ENCODE measurements at regions not wholly inside any gene's neighbourhood (a gene's known extent, or its start where the extent isn't known, plus 50 kb on each side); places are given as distances from the start of the nearest gene placed in this dataset.

GRCh38 chr2:42932271-42933151 is 140.1 kb upstream of the HAAO start:
- Histone ChIP-seq H3K23ac (ENCODE audit: low read depth, low read length, poor library complexity) (no peak overlapping the region), H3K4me3 (ENCODE audit: low read length in 2 of 2) (no peak overlapping the region), H3K14ac (ENCODE audit: low read length) (no peak overlapping the region), H3K36me3 (replicated peaks in 1 of 2; ENCODE audit: control insufficient read depth in 2 of 2, insufficient read depth in 2 of 2, low read length in 2 of 2) (no peaks in the 10 kb centered on the region), H3K79me1 (ENCODE audit: low read depth, low read length) (no peaks in the 10 kb centered on the region), H3K4me1 (ENCODE audit: control insufficient read depth in 2 of 2, insufficient read depth in 1 of 2, low read depth in 1 of 2, low read length in 2 of 2) (peaks cover 40 to 41% of the 10 kb centered on the region in 2 donors), H2BK5ac (ENCODE audit: low read length) (no peak overlapping the region), H4K8ac (ENCODE audit: low read depth, low read length) (no peak overlapping the region), H3K9ac (ENCODE audit: low read depth, low read length, poor library complexity) (no peak overlapping the region), H4K91ac (ENCODE audit: low read depth, low read length, poor library complexity) (no peak overlapping the region), H3K4ac (ENCODE audit: low read length) (no peak overlapping the region), H3K18ac (ENCODE audit: low read length) (peak overlapping the region; percentile 38), H2BK15ac (ENCODE audit: low read length) (no peak overlapping the region), H3K27me3 (ENCODE audit: control insufficient read depth in 3 of 3, insufficient read depth in 3 of 3, low read depth in 1 of 3, low read length in 3 of 3) (peaks cover 0 to 2% (median 0%) of the 10 kb centered on the region in 3 experiments), H3K4me2 (ENCODE audit: insufficient read depth, low read length, poor library complexity, severe bottlenecking) (no peak overlapping the region), H3K27ac (replicated peaks; ENCODE audit: low read length) (no peak overlapping the region), H3K9me3 (replicated peaks in 1 of 2; ENCODE audit: control insufficient read depth in 2 of 2, insufficient read depth in 1 of 2, low read depth in 1 of 2, low read length in 2 of 2) (no peaks in the 10 kb centered on the region), H2AFZ (ENCODE audit: low read length) (peak overlapping the region; percentile 35), H2BK12ac (ENCODE audit: low read length) (no peak overlapping the region), H2BK120ac (ENCODE audit: low read depth, low read length) (peak overlapping the region; percentile 4), H2AK5ac (ENCODE audit: low read depth, low read length) (peak overlapping the region; percentile 34)
- no CpG with 5 or more reads among the region's 13 CpGs for WGBS, 2 donors (ENCODE audit: extremely low coverage in 2 of 2, insufficient read length in 2 of 2, insufficient replicate concordance in 1 of 2)
- DNase-seq (ENCODE audit: low spot score): no peak

- Histone ChIP-seq H2BK5ac (ENCODE audit: low read length) (no peak overlapping the region), H2BK15ac (ENCODE audit: low read length) (peak overlapping the region; percentile 1), H3K4me1 (ENCODE audit: control insufficient read depth in 2 of 2, insufficient read depth in 1 of 2, low read depth in 1 of 2, low read length in 2 of 2) (peaks cover 44 to 47% of the 10 kb centered on the region in 2 donors), H3K27me3 (ENCODE audit: control insufficient read depth in 3 of 3, insufficient read depth in 3 of 3, low read depth in 1 of 3, low read length in 3 of 3) (peaks cover 0 to 2% (median 0%) of the 10 kb centered on the region in 3 experiments), H3K23ac (ENCODE audit: low read depth, low read length, poor library complexity) (no peak overlapping the region), H4K91ac (ENCODE audit: low read depth, low read length, poor library complexity) (no peak overlapping the region), H2BK12ac (ENCODE audit: low read length) (peak overlapping the region; percentile 44), H3K14ac (ENCODE audit: low read length) (no peak overlapping the region), H3K4me3 (ENCODE audit: low read length in 2 of 2) (no peak overlapping the region), H2BK120ac (ENCODE audit: low read depth, low read length) (peak overlapping the region; percentile 4), H4K8ac (ENCODE audit: low read depth, low read length) (no peak overlapping the region), H3K79me1 (ENCODE audit: low read depth, low read length) (no peaks in the 10 kb centered on the region), H3K36me3 (replicated peaks in 1 of 2; ENCODE audit: control insufficient read depth in 2 of 2, insufficient read depth in 2 of 2, low read length in 2 of 2) (no peaks in the 10 kb centered on the region), H2AK5ac (ENCODE audit: low read depth, low read length) (peak overlapping the region; percentile 34), H3K4ac (ENCODE audit: low read length) (no peak overlapping the region), H3K9me3 (replicated peaks in 1 of 2; ENCODE audit: control insufficient read depth in 2 of 2, insufficient read depth in 1 of 2, low read depth in 1 of 2, low read length in 2 of 2) (no peaks in the 10 kb centered on the region), H3K18ac (ENCODE audit: low read length) (peak overlapping the region; percentile 76), H2AFZ (ENCODE audit: low read length) (peak overlapping the region; percentile 35), H3K9ac (ENCODE audit: low read depth, low read length, poor library complexity) (no peak overlapping the region), H3K27ac (replicated peaks; ENCODE audit: low read length) (no peak overlapping the region), H3K4me2 (ENCODE audit: insufficient read depth, low read length, poor library complexity, severe bottlenecking) (no peak overlapping the region)
- DNase-seq (ENCODE audit: low spot score): no peak
- WGBS, 2 donors (ENCODE audit: extremely low coverage in 2 of 2, insufficient read length in 2 of 2, insufficient replicate concordance in 1 of 2): no CpG with 5 or more reads among the region's 3 CpGs
Observed at GRCh38 chr2:42931818-42932195, 139.4 kb upstream of the HAAO start.

GRCh38 chr2:42931146-42931817 is 138.9 kb upstream of the HAAO start:
- Histone ChIP-seq H2BK120ac (ENCODE audit: low read depth, low read length) (peak overlapping the region; percentile 4), H3K4ac (ENCODE audit: low read length) (no peak overlapping the region), H2BK15ac (ENCODE audit: low read length) (peak overlapping the region; percentile 1), H3K14ac (ENCODE audit: low read length) (no peak overlapping the region), H3K27me3 (ENCODE audit: control insufficient read depth in 3 of 3, insufficient read depth in 3 of 3, low read depth in 1 of 3, low read length in 3 of 3) (no peaks in the 10 kb centered on the region), H3K4me3 (ENCODE audit: low read length in 2 of 2) (no peak overlapping the region), H3K4me2 (ENCODE audit: insufficient read depth, low read length, poor library complexity, severe bottlenecking) (no peak overlapping the region), H3K9ac (ENCODE audit: low read depth, low read length, poor library complexity) (peak overlapping the region; percentile 34), H3K79me1 (ENCODE audit: low read depth, low read length) (no peaks in the 10 kb centered on the region), H2BK12ac (ENCODE audit: low read length) (peak overlapping the region; percentile 44), H2BK5ac (ENCODE audit: low read length) (no peak overlapping the region), H3K27ac (replicated peaks; ENCODE audit: low read length) (no peak overlapping the region), H2AFZ (ENCODE audit: low read length) (peak overlapping the region; percentile 35), H3K18ac (ENCODE audit: low read length) (peak overlapping the region; percentile 76), H2AK5ac (ENCODE audit: low read depth, low read length) (peak overlapping the region; percentile 9), H3K23ac (ENCODE audit: low read depth, low read length, poor library complexity) (no peak overlapping the region), H4K91ac (ENCODE audit: low read depth, low read length, poor library complexity) (no peak overlapping the region), H3K9me3 (replicated peaks in 1 of 2; ENCODE audit: control insufficient read depth in 2 of 2, insufficient read depth in 1 of 2, low read depth in 1 of 2, low read length in 2 of 2) (no peaks in the 10 kb centered on the region), H4K8ac (ENCODE audit: low read depth, low read length) (no peak overlapping the region), H3K36me3 (replicated peaks in 1 of 2; ENCODE audit: control insufficient read depth in 2 of 2, insufficient read depth in 2 of 2, low read length in 2 of 2) (no peaks in the 10 kb centered on the region), H3K4me1 (ENCODE audit: control insufficient read depth in 2 of 2, insufficient read depth in 1 of 2, low read depth in 1 of 2, low read length in 2 of 2) (peaks cover 45 to 49% of the 10 kb centered on the region in 2 donors)
- no peak for DNase-seq (ENCODE audit: low spot score)
- no CpG with 5 or more reads among the region's 8 CpGs for WGBS, 2 donors (ENCODE audit: extremely low coverage in 2 of 2, insufficient read length in 2 of 2, insufficient replicate concordance in 1 of 2)

DNA sequence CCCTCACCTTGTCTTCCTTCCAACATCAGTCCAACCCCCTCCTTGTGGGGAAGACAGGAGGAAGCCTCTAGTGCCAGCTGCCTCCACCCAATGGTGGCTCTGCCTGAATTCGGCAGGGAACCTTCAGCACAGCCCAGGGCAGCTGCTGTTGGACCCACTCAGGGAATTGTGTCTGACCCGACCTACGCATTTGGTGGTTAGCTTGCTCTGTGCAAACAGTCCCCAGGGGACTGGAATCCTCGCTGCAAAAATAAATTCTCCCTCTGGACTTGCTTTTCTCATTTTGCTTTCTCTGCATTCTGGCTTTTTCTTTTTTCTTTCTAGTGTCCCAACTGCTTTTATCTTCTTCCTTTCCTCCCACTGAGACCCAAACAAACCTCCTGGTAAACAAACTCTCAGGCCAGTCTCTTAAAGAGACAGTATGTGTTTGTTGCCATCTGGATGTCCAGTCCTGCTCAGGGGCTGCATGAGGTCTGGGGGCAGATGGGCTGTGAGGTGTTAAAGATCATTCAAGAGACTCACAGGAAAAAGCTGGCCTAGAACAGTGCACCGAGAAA is 137.7 kb upstream of the HAAO start:
- Histone ChIP-seq H3K4me2 (ENCODE audit: insufficient read depth, low read length, poor library complexity, severe bottlenecking) (no peak overlapping the region), H3K18ac (ENCODE audit: low read length) (no peak overlapping the region), H4K8ac (ENCODE audit: low read depth, low read length) (no peak overlapping the region), H2AK5ac (ENCODE audit: low read depth, low read length) (no peak overlapping the region), H3K27ac (replicated peaks; ENCODE audit: low read length) (no peak overlapping the region), H3K4ac (ENCODE audit: low read length) (no peak overlapping the region), H3K14ac (ENCODE audit: low read length) (no peak overlapping the region), H3K9ac (ENCODE audit: low read depth, low read length, poor library complexity) (no peak overlapping the region), H3K9me3 (replicated peaks in 1 of 2; ENCODE audit: control insufficient read depth in 2 of 2, insufficient read depth in 1 of 2, low read depth in 1 of 2, low read length in 2 of 2) (no peaks in the 10 kb centered on the region), H3K23ac (ENCODE audit: low read depth, low read length, poor library complexity) (no peak overlapping the region), H2BK12ac (ENCODE audit: low read length) (no peak overlapping the region), H3K27me3 (ENCODE audit: control insufficient read depth in 3 of 3, insufficient read depth in 3 of 3, low read depth in 1 of 3, low read length in 3 of 3) (no peaks in the 10 kb centered on the region), H4K91ac (ENCODE audit: low read depth, low read length, poor library complexity) (no peak overlapping the region), H2BK15ac (ENCODE audit: low read length) (no peak overlapping the region), H2AFZ (ENCODE audit: low read length) (peak overlapping the region; percentile 79), H3K4me3 (ENCODE audit: low read length in 2 of 2) (peak overlapping the region in 1 of 2 donors; percentile 11), H3K36me3 (replicated peaks in 1 of 2; ENCODE audit: control insufficient read depth in 2 of 2, insufficient read depth in 2 of 2, low read length in 2 of 2) (no peaks in the 10 kb centered on the region), H3K4me1 (ENCODE audit: control insufficient read depth in 2 of 2, insufficient read depth in 1 of 2, low read depth in 1 of 2, low read length in 2 of 2) (peaks cover 55 to 60% of the 10 kb centered on the region in 2 donors), H2BK5ac (ENCODE audit: low read length) (no peak overlapping the region), H3K79me1 (ENCODE audit: low read depth, low read length) (no peaks in the 10 kb centered on the region), H2BK120ac (ENCODE audit: low read depth, low read length) (no peak overlapping the region)
- WGBS, 2 donors (ENCODE audit: extremely low coverage in 2 of 2, insufficient read length in 2 of 2, insufficient replicate concordance in 1 of 2): no CpG with 5 or more reads among the region's 5 CpGs
- DNase-seq (ENCODE audit: low spot score): no peak

Data from neuronal stem cell (in vitro differentiated cells).